ENCODE measurements at regions not wholly inside any gene's neighbourhood (a gene's known extent, or its start where the extent isn't known, plus 50 kb on each side); places are given as distances from the start of the nearest gene placed in this dataset.
A peak's percentile ranks its signal among the peaks of the same experiment; 100 is the strongest.

- Histone ChIP-seq H3K27me3 (no peaks in the 10 kb centered on the region), H3K4me1 (no peaks in the 10 kb centered on the region), H3K4me3 (no peak overlapping the region), H3K27ac (no peak overlapping the region), H3K9me3 (peaks cover 0 to 13% (median 3%) of the 10 kb centered on the region in 12 donors), H3K36me3 (no peaks in the 10 kb centered on the region)
- intact Hi-C loops (cut with DNase I): no loop called here
- TF ChIP-seq POLR2A (IDR thresholded peaks at IDR 0.05) (no peak), CTCF (IDR thresholded peaks at IDR 0.05) (no peak)
- DNase-seq (no peak), ATAC-seq (no peak)
- WGBS, 4 donors: 67 to 76% (median 69%) methylated on average over 1 of the region's 1 CpG
These were observed 206.2 kb downstream of the RCHY1 start for GRCh38 chr4:75308049-75308448.

GRCh38 chr4:75306506-75306905 is 207.7 kb downstream of the RCHY1 start:
- intact Hi-C loops (cut with DNase I): no loop called here
- no peaks in the 10 kb centered on the region for H3K36me3 ChIP-seq
- no peaks in the 10 kb centered on the region for H3K27me3 ChIP-seq
- H3K4me1 ChIP-seq: no peaks in the 10 kb centered on the region
- WGBS, 4 donors: 70 to 82% (median 74%) methylated on average over 3 of the region's 3 CpGs
- DNase-seq (no peak), ATAC-seq (no peak)
- H3K9me3 ChIP-seq: peaks cover 0 to 13% (median 3%) of the 10 kb centered on the region in 12 donors
- H3K4me3 ChIP-seq: no peak overlapping the region
- TF ChIP-seq CTCF (IDR thresholded peaks at IDR 0.05) (no peak), POLR2A (IDR thresholded peaks at IDR 0.05) (no peak)
- no peak overlapping the region for H3K27ac ChIP-seq

- 55 to 66% (median 61%) methylated on average over 2 of the region's 2 CpGs for WGBS, 4 donors
- H3K27ac ChIP-seq: no peak overlapping the region
These were observed 211.6 kb downstream of the RCHY1 start for GRCh38 chr4:75302648-75303047.

GRCh38 chr4:75289914-75290582 is 224.2 kb downstream of the RCHY1 start:
- WGBS, 4 donors: 44 to 49% (median 48%) methylated on average over 7 of the region's 7 CpGs
- ATAC-seq (no peak), DNase-seq (no peak)
- Histone ChIP-seq H3K36me3 (no peaks in the 10 kb centered on the region), H3K9me3 (peaks cover 0 to 14% (median 0%) of the 10 kb centered on the region in 12 donors), H3K4me3 (no peak overlapping the region), H3K27ac (no peak overlapping the region), H3K27me3 (no peaks in the 10 kb centered on the region), H3K4me1 (no peaks in the 10 kb centered on the region)
- TF ChIP-seq CTCF (IDR thresholded peaks at IDR 0.05) (peak in 10 of 12 donors; percentile 10 to 36 (median 22)), POLR2A (IDR thresholded peaks at IDR 0.05) (no peak)
- intact Hi-C loops (cut with DNase I): loop anchor here in 5 of 10 donors (2.0 to 10.0 kb wide), 5 partner anchors 355 to 418 kb away; partner anchors contain the start of gene PARM1 (in 4 of the 5)

More at GRCh38 chr4:75302648-75303047, 211.6 kb downstream of the RCHY1 start:
- Histone ChIP-seq H3K4me3 (no peak overlapping the region), H3K9me3 (no peaks in the 10 kb centered on the region), H3K4me1 (no peaks in the 10 kb centered on the region), H3K27me3 (no peaks in the 10 kb centered on the region), H3K36me3 (no peaks in the 10 kb centered on the region)
- TF ChIP-seq POLR2A (IDR thresholded peaks at IDR 0.05): no peak
- ATAC-seq (no peak), DNase-seq (no peak)
- intact Hi-C loops (cut with DNase I): no loop called here

All from heart left ventricle (tissue), 16 donors.